Testis (tissue), 2 donors: ENCODE measurements at regions not wholly inside any gene's neighbourhood (a gene's known extent, or its start where the extent isn't known, plus 50 kb on each side); places are given as distances from the start of the nearest gene placed in this dataset.

Experiments
- CTCF ChIP-seq, 3 experiments: fragments of 450-650 bp in 2 of 3; fragments of 200-600 bp in 1 of 3; sonication (generic) in 1 of 3; IDR thresholded peaks; one replicate each; pipeline ENCODE4 v1.5.1; 2016 to 2019; ENCODE audit warnings: antibody characterized with exemption in 3 of 3, mild to moderate bottlenecking in 2 of 3, moderate library complexity in 1 of 3
- POLR2A ChIP-seq: fragments of 450-650 bp; IDR thresholded peaks from one replicate; pipeline ENCODE4 v1.6.1; 2017; ENCODE audit warnings: antibody characterized with exemption, mild to moderate bottlenecking, moderate library complexity

- TF ChIP-seq CTCF (IDR thresholded peaks at IDR 0.05) (no peak), POLR2A (no peak)
Observed at GRCh38 chr1:42037586-42037985, 115.6 kb upstream of the GUCA2B start.
